ENCODE measurements at regions not wholly inside any gene's neighbourhood (a gene's known extent, or its start where the extent isn't known, plus 50 kb on each side); places are given as distances from the start of the nearest gene placed in this dataset.

DNA sequence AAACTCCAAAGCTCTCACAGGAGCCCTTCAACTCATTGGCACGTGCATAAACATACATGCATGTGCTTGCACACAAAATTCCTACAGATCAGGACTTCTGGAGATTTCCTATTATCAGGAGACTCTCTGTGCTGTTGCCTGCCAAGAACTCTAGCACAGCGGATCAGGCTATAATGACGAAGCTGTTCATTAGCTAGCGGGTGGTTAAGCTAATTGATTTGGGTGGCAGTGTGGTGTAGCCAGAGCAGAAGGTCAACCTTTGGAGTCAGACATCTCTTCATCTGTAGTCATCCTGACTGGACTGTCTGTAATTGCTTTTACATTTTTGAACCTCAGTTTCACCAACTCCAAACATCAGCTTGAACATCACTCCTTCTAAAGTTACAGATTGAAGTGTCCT lies 69.0 kb downstream of the KIF2B start:
- Mint-ChIP-seq H3K4me1 (ENCODE audit: unreplicated experiment) (peaks cover 16% of the 10 kb centered on the region), H3K36me3 (ENCODE audit: low read depth, unreplicated experiment) (no peaks in the 10 kb centered on the region), H3K27ac (ENCODE audit: unreplicated experiment) (no peak overlapping the region), H3K27me3 (ENCODE audit: unreplicated experiment) (peaks cover 2% of the 10 kb centered on the region), H3K4me3 (ENCODE audit: unreplicated experiment) (no peak overlapping the region), H3K9me3 (ENCODE audit: unreplicated experiment) (no peaks in the 10 kb centered on the region)
- TF ChIP-seq, protein P1, sequence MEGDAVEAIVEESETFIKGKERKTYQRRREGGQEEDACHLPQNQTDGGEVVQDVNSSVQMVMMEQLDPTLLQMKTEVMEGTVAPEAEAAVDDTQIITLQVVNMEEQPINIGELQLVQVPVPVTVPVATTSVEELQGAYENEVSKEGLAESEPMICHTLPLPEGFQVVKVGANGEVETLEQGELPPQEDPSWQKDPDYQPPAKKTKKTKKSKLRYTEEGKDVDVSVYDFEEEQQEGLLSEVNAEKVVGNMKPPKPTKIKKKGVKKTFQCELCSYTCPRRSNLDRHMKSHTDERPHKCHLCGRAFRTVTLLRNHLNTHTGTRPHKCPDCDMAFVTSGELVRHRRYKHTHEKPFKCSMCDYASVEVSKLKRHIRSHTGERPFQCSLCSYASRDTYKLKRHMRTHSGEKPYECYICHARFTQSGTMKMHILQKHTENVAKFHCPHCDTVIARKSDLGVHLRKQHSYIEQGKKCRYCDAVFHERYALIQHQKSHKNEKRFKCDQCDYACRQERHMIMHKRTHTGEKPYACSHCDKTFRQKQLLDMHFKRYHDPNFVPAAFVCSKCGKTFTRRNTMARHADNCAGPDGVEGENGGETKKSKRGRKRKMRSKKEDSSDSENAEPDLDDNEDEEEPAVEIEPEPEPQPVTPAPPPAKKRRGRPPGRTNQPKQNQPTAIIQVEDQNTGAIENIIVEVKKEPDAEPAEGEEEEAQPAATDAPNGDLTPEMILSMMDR (IDR thresholded peaks at IDR 0.05; ENCODE audit: unreplicated experiment): no peak
- DNase-seq (ENCODE audit: low spot score): no peak

DNA sequence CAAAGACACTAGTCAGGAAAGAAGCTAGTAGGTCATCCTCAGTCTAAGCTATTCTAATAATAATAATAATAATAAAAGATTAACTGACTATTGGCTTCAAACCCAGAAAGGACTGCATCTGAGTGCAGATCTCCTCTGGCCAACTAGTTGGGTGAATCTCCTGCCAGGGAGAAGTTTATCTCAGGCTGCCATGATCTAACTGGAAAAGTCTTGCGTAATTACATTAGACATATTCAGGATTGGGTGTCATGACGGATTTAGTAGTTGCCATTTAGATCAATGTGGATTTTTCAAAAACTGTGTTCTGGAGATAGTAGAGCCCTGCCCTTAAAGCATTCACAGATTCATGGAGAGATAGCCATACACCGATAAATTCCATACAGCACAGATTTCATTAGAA lies 69.5 kb downstream of the KIF2B start:
- no peak overlapping the region for H3K4me3 Mint-ChIP-seq (ENCODE audit: unreplicated experiment)
- H3K4me1 Mint-ChIP-seq (ENCODE audit: unreplicated experiment): peaks cover 19% of the 10 kb centered on the region
- DNase-seq (ENCODE audit: low spot score): no peak
- H3K36me3 Mint-ChIP-seq (ENCODE audit: low read depth, unreplicated experiment): no peaks in the 10 kb centered on the region
- no peaks in the 10 kb centered on the region for H3K9me3 Mint-ChIP-seq (ENCODE audit: unreplicated experiment)
- TF ChIP-seq, protein P1 (IDR thresholded peaks at IDR 0.05; ENCODE audit: unreplicated experiment): no peak
- peak overlapping the region; percentile 83 for H3K27ac Mint-ChIP-seq (ENCODE audit: unreplicated experiment)
- peaks cover 2% of the 10 kb centered on the region for H3K27me3 Mint-ChIP-seq (ENCODE audit: unreplicated experiment)

DNA sequence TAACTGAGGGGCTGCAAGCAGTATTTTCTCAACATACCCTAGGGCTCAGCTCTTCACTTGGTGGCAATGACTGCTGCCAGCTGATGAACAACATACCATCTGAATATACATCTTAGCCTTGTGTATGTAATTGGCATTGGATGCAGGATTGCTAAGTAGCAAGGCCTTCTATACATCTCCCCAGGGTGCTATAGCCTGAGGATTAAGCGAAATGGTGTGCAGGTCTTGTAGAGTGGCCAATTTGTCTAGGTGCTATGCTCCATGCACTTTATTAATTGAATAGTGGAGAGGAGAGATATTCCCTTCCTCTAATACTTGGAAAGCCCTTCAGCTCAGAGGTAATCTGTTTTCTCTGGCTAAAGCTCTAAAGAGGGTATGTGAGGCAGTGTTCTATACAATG lies 71.9 kb downstream of the KIF2B start:
- DNase-seq (ENCODE audit: low spot score): no peak
- Mint-ChIP-seq H3K4me1 (ENCODE audit: unreplicated experiment) (peaks cover 26% of the 10 kb centered on the region), H3K4me3 (ENCODE audit: unreplicated experiment) (no peak overlapping the region), H3K27me3 (ENCODE audit: unreplicated experiment) (peaks cover 2% of the 10 kb centered on the region), H3K9me3 (ENCODE audit: unreplicated experiment) (no peaks in the 10 kb centered on the region), H3K27ac (ENCODE audit: unreplicated experiment) (no peak overlapping the region), H3K36me3 (ENCODE audit: low read depth, unreplicated experiment) (no peaks in the 10 kb centered on the region)
- TF ChIP-seq, protein P1 (IDR thresholded peaks at IDR 0.05; ENCODE audit: unreplicated experiment): no peak

DNA sequence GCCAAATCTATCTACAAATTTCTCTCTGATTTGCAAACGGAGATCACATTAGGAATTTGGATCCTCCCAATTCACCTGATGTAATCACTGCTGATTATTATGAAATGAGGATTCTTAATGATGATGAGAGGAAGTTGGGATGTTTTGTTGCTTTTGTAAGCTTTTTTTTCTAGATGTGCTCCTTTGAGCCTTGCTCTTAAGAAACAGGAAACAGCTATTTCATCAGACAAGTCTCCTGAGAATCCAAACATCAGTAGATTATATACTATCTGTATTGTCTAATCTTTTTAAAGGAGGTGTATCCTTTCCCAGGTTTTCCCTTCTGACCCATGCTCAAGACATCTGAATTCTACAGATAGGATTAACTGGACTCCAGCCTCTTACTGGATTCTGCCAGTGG lies 73.3 kb downstream of the KIF2B start:
- Mint-ChIP-seq H3K27me3 (ENCODE audit: unreplicated experiment) (peaks cover 2% of the 10 kb centered on the region), H3K36me3 (ENCODE audit: low read depth, unreplicated experiment) (no peaks in the 10 kb centered on the region), H3K4me1 (ENCODE audit: unreplicated experiment) (peaks cover 26% of the 10 kb centered on the region), H3K4me3 (ENCODE audit: unreplicated experiment) (no peak overlapping the region), H3K27ac (ENCODE audit: unreplicated experiment) (no peak overlapping the region), H3K9me3 (ENCODE audit: unreplicated experiment) (no peaks in the 10 kb centered on the region)
- no peak for DNase-seq (ENCODE audit: low spot score)
- TF ChIP-seq, protein P1 (IDR thresholded peaks at IDR 0.05; ENCODE audit: unreplicated experiment): no peak

DNA sequence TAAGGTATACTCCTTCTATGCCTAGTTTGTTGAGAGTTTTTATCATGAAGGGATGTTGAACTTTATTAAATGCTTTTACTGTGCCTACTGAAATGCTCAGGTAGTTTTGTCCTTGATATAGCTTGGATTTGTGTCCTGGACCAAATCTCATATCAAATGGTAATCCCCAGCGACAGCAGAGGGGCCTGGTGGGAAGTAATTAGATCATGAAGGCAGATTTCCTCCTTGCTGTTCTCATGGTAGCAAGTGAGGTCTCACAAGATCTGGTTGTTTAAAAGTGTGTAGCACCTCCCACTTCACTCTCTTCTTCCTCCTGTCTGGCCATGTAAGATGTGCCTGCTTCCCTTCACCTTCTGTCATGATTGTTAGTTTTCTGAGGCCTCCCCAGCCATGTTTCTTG lies 78.2 kb downstream of the KIF2B start:
- TF ChIP-seq, protein P1 (IDR thresholded peaks at IDR 0.05; ENCODE audit: unreplicated experiment): no peak
- no peaks in the 10 kb centered on the region for H3K36me3 Mint-ChIP-seq (ENCODE audit: low read depth, unreplicated experiment)
- DNase-seq (ENCODE audit: low spot score): no peak
- H3K9me3 Mint-ChIP-seq (ENCODE audit: unreplicated experiment): no peaks in the 10 kb centered on the region
- H3K27ac Mint-ChIP-seq (ENCODE audit: unreplicated experiment): no peak overlapping the region
- no peak overlapping the region for H3K4me3 Mint-ChIP-seq (ENCODE audit: unreplicated experiment)
- no peaks in the 10 kb centered on the region for H3K27me3 Mint-ChIP-seq (ENCODE audit: unreplicated experiment)
- H3K4me1 Mint-ChIP-seq (ENCODE audit: unreplicated experiment): peaks cover 18% of the 10 kb centered on the region

Data from endothelial cell (in vitro differentiated cells).